ENCODE measurements at regions not wholly inside any gene's neighbourhood (a gene's known extent, or its start where the extent isn't known, plus 50 kb on each side); places are given as distances from the start of the nearest gene placed in this dataset.
"Not testable (repeated sequence)": the region's sequence is repeated elsewhere in the genome, so short reads cannot be mapped to it uniquely, and the experiment has no call there.

DNA sequence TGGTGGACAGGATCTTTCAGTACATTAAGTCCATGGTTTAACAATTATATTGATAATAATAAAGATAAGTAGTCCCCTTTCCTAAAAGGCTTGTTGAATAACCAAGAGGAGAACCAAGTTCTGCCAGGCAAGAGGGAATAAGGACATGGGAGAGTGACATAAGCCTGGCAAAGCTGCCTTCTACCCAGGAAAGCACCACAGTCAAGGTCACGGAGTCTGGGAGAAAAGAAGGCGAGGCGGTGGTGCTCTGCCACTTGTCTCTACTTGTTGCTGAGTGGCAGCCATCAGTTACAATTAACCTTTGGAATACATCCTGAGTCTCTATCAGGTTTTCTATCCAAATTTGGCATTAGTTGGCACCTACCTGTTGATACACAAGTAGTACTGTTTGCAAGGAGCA, 101.7 kb upstream of the GATA6 start:
- TF ChIP-seq CTCF (conservative IDR thresholded peaks at IDR 0.05; ENCODE audit: low read depth, low read length), result no peak
- no peak for TF ChIP-seq EZH2phosphoT487 (IDR thresholded peaks at IDR 0.05; ENCODE audit: borderline replicate concordance, low read length)
- TF ChIP-seq EZH2 (IDR thresholded peaks at IDR 0.05; ENCODE audit: low read length, unreplicated experiment), result no peak
- Histone ChIP-seq H4K20me1 (ENCODE audit: low read length) (no peaks in the 10 kb centered on the region), H3K36me3 (ENCODE audit: low read depth, low read length) (no peaks in the 10 kb centered on the region), H3K27me3 (ENCODE audit: low read length) (no peaks in the 10 kb centered on the region), H3K4me2 (ENCODE audit: low read length) (no peak overlapping the region), H3K9ac (ENCODE audit: low read length) (no peak overlapping the region), H3K27ac (ENCODE audit: low read length) (no peak overlapping the region), H2AFZ (ENCODE audit: low read length) (no peak overlapping the region), H3K9me2 (replicated peaks; ENCODE audit: low read length) (no peaks in the 10 kb centered on the region), H3K4me3 (ENCODE audit: low read length) (no peak overlapping the region), H3K9me3 (ENCODE audit: low read length) (no peaks in the 10 kb centered on the region), H3K4me1 (ENCODE audit: insufficient read depth, low read length) (peaks cover 5% of the 10 kb centered on the region), H3F3A (ENCODE audit: low read length, unreplicated experiment) (no peaks in the 10 kb centered on the region), H3K79me2 (ENCODE audit: low read length) (no peaks in the 10 kb centered on the region)
- no peak for DNase-seq
- no peak for ATAC-seq
- ChIA-PET POLR2A (ENCODE audit: unreplicated experiment) (no interaction called here), CTCF (no interaction called here)
- intact Hi-C loops (cut with micrococcal nuclease), result no loop called here
- BruUV-seq (replicated peaks), result no TSS peak

GRCh38 chr18:22068784-22069183, 100.6 kb upstream of the GATA6 start:
- H2AFZ ChIP-seq (ENCODE audit: low read length); CTCF ChIA-PET; H3K27me3 ChIP-seq (ENCODE audit: low read length); H3K4me2 ChIP-seq (ENCODE audit: low read length); H3K4me1 ChIP-seq (ENCODE audit: insufficient read depth, low read length); ATAC-seq; H3F3A ChIP-seq (ENCODE audit: low read length, unreplicated experiment); POLR2A ChIA-PET (ENCODE audit: unreplicated experiment); H3K9ac ChIP-seq (ENCODE audit: low read length); H4K20me1 ChIP-seq (ENCODE audit: low read length); H3K9me3 ChIP-seq (ENCODE audit: low read length); BruUV-seq (replicated peaks); DNase-seq; H3K9me2 ChIP-seq (replicated peaks; ENCODE audit: low read length); H3K27ac ChIP-seq (ENCODE audit: low read length); H3K36me3 ChIP-seq (ENCODE audit: low read depth, low read length); H3K79me2 ChIP-seq (ENCODE audit: low read length); intact Hi-C loops (cut with micrococcal nuclease); H3K4me3 ChIP-seq (ENCODE audit: low read length): not testable (repeated sequence)

DNA sequence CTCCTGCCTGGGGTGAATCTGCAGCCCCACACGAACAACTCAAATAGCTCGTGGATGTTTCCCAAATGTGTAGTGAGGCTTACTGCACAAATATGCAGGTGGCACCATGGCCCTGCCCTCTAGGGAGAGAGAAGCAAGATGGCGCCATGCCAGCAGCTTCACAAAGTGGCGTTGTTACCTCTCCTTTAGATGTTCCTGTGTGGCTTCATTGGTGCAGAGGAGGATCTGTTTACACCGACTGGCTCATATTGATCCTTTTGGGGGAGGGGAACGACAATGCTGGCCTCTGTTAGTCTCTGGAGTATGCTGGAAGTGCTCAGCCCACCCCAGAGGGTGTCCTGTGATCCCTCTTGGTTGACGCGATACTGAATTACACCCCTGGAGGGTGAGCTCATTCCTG, 99.5 kb upstream of the GATA6 start:
- no peaks in the 10 kb centered on the region for H3K9me3 ChIP-seq (ENCODE audit: low read length)
- H3K9me2 ChIP-seq (replicated peaks; ENCODE audit: low read length), result no peaks in the 10 kb centered on the region
- no peak overlapping the region for H3K4me3 ChIP-seq (ENCODE audit: low read length)
- H4K20me1 ChIP-seq (ENCODE audit: low read length), result no peaks in the 10 kb centered on the region
- no peak for TF ChIP-seq EZH2 (IDR thresholded peaks at IDR 0.05; ENCODE audit: low read length, unreplicated experiment)
- no peak for TF ChIP-seq EZH2phosphoT487 (IDR thresholded peaks at IDR 0.05; ENCODE audit: borderline replicate concordance, low read length)
- no peak for TF ChIP-seq CTCF (conservative IDR thresholded peaks at IDR 0.05; ENCODE audit: low read depth, low read length)
- no peaks in the 10 kb centered on the region for H3K4me1 ChIP-seq (ENCODE audit: insufficient read depth, low read length)
- no peak overlapping the region for H2AFZ ChIP-seq (ENCODE audit: low read length)
- no peak for ATAC-seq
- no peak overlapping the region for H3K27ac ChIP-seq (ENCODE audit: low read length)
- no peaks in the 10 kb centered on the region for H3K27me3 ChIP-seq (ENCODE audit: low read length)
- POLR2A ChIA-PET (ENCODE audit: unreplicated experiment), result no interaction called here
- no TSS peak for BruUV-seq (replicated peaks)
- H3K79me2 ChIP-seq (ENCODE audit: low read length), result no peaks in the 10 kb centered on the region
- no peaks in the 10 kb centered on the region for H3K36me3 ChIP-seq (ENCODE audit: low read depth, low read length)
- H3K9ac ChIP-seq (ENCODE audit: low read length), result no peak overlapping the region
- CTCF ChIA-PET, result no interaction called here
- intact Hi-C loops (cut with micrococcal nuclease), result no loop called here
- no peaks in the 10 kb centered on the region for H3F3A ChIP-seq (ENCODE audit: low read length, unreplicated experiment)
- DNase-seq, result no peak
- no peak overlapping the region for H3K4me2 ChIP-seq (ENCODE audit: low read length)
